ENCODE measurements at regions not wholly inside any gene's neighbourhood (a gene's known extent, or its start where the extent isn't known, plus 50 kb on each side); places are given as distances from the start of the nearest gene placed in this dataset.

- TF ChIP-seq CTCF (IDR thresholded peaks at IDR 0.05): no peak
- DNase-seq (ENCODE audit: low spot score) (no peak), ATAC-seq (ENCODE audit: low FRiP score) (no peak)
These were observed 68.5 kb upstream of the DUSP10 start for GRCh38 chr1:221810406-221810805.

- DNase-seq (ENCODE audit: low spot score) (no peak), ATAC-seq (ENCODE audit: low FRiP score) (no peak)
These were observed 67.5 kb upstream of the DUSP10 start for GRCh38 chr1:221809091-221810029.

GRCh38 chr1:221806984-221807383 lies 65.1 kb upstream of the DUSP10 start:
- ATAC-seq (ENCODE audit: low FRiP score) (no peak), DNase-seq (ENCODE audit: low spot score) (no peak)
- TF ChIP-seq CTCF (IDR thresholded peaks at IDR 0.05): no peak

More at GRCh38 chr1:221809091-221810029, 67.5 kb upstream of the DUSP10 start:
- no peak for TF ChIP-seq CTCF (IDR thresholded peaks at IDR 0.05)

- DNase-seq (ENCODE audit: low spot score) (no peak), ATAC-seq (ENCODE audit: low FRiP score) (no peak)
- no peak for TF ChIP-seq CTCF (IDR thresholded peaks at IDR 0.05)
These were observed 64.3 kb upstream of the DUSP10 start for GRCh38 chr1:221806236-221806635.

- DNase-seq (ENCODE audit: low spot score): no peak
- ATAC-seq (ENCODE audit: low FRiP score): no peak
- no peak for TF ChIP-seq CTCF (IDR thresholded peaks at IDR 0.05)
These were observed 63.2 kb upstream of the DUSP10 start for GRCh38 chr1:221805121-221805520.

- no peak for TF ChIP-seq CTCF (IDR thresholded peaks at IDR 0.05)
- ATAC-seq (ENCODE audit: low FRiP score): no peak
- no peak for DNase-seq (ENCODE audit: low spot score)
These were observed 62.4 kb upstream of the DUSP10 start for GRCh38 chr1:221804303-221804702.

Data from omental fat pad (tissue), 3 donors.